Mesenchymal stem cell (in vitro differentiated cells and primary cell): ENCODE measurements at regions not wholly inside any gene's neighbourhood (a gene's known extent, or its start where the extent isn't known, plus 50 kb on each side); places are given as distances from the start of the nearest gene placed in this dataset.
A peak's percentile ranks its signal among the peaks of the same experiment; 100 is the strongest.

Source experiments
- DNase-seq: peaks from one replicate; pipeline ENCODE4 v3.0.0-alpha.2; 2013
- H2AFZ ChIP-seq: one replicate; pipeline ENCODE4 v1.6.1; 2013; ENCODE audit warnings: low read depth, mild to moderate bottlenecking, control low read depth, inconsistent platforms, low read length, moderate library complexity
- H2AK5ac ChIP-seq: 2 replicates; pipeline ENCODE4 v1.6.1; 2013; ENCODE audit warnings: low read length, moderate library complexity, mild to moderate bottlenecking, inconsistent platforms; ENCODE audit not compliant: severe bottlenecking
- H2BK120ac ChIP-seq: one replicate; pipeline ENCODE4 v1.6.1; 2013; ENCODE audit warnings: low read depth, mild to moderate bottlenecking, inconsistent platforms, low read length, moderate library complexity
- H2BK12ac ChIP-seq, 2 experiments: one replicate each; pipeline ENCODE4 v1.6.1; 2013; ENCODE audit warnings: inconsistent platforms in 2 of 2, low read length in 2 of 2, mild to moderate bottlenecking in 2 of 2, moderate library complexity in 2 of 2, control low read depth in 1 of 2
- H2BK15ac ChIP-seq: one replicate; pipeline ENCODE4 v1.6.1; 2013; ENCODE audit warnings: mild to moderate bottlenecking, low read depth, inconsistent platforms; ENCODE audit not compliant: poor library complexity, severe bottlenecking
- H2BK5ac ChIP-seq: 2 replicates; pipeline ENCODE4 v1.6.1; 2013; ENCODE audit warnings: low read depth, mild to moderate bottlenecking, low read length, control low read depth, inconsistent platforms; ENCODE audit not compliant: poor library complexity, severe bottlenecking
- H3K14ac ChIP-seq, 2 experiments: one replicate each; pipeline ENCODE4 v1.6.1; 2013; ENCODE audit warnings: inconsistent platforms in 2 of 2, low read length in 2 of 2, control low read depth in 1 of 2, mild to moderate bottlenecking in 1 of 2, moderate library complexity in 1 of 2
- H3K18ac ChIP-seq, 2 experiments: one replicate each; pipeline ENCODE4 v1.6.1; 2013; ENCODE audit warnings: inconsistent platforms in 2 of 2, low read length in 2 of 2, control low read depth in 1 of 2, low read depth in 1 of 2, mild to moderate bottlenecking in 1 of 2
- H3K23ac ChIP-seq, 2 experiments: one replicate each; pipeline ENCODE4 v1.6.1; 2013; ENCODE audit warnings: inconsistent platforms in 2 of 2, low read length in 2 of 2, mild to moderate bottlenecking in 2 of 2, moderate library complexity in 2 of 2, control low read depth in 1 of 2
- H3K27ac ChIP-seq: 2 replicates; pipeline ENCODE4 v1.5.1; 2013; ENCODE audit warnings: mild to moderate bottlenecking, moderate library complexity, low read length, control low read depth, inconsistent platforms; ENCODE audit not compliant: poor library complexity, severe bottlenecking
- H3K27me3 ChIP-seq, 2 experiments: 2 replicates each; pipeline versions ENCODE4 v1.6.1 to v1.7.0; 2013; ENCODE audit warnings: low read length in 2 of 2, mild to moderate bottlenecking in 2 of 2, moderate library complexity in 2 of 2, control low read depth in 1 of 2, inconsistent platforms in 1 of 2; ENCODE audit not compliant: control insufficient read depth in 1 of 2, insufficient read depth in 1 of 2
- H3K36me3 ChIP-seq, 2 experiments: 2 replicates each; pipeline versions ENCODE4 v1.6.1 to v1.7.0; 2013; ENCODE audit warnings: low read length in 2 of 2, control low read depth in 1 of 2, inconsistent platforms in 1 of 2, low read depth in 1 of 2, mild to moderate bottlenecking in 1 of 2; ENCODE audit not compliant: insufficient read depth in 2 of 2, control insufficient read depth in 1 of 2
- H3K4ac ChIP-seq, 2 experiments: one replicate each; pipeline ENCODE4 v1.6.1; 2013; ENCODE audit warnings: inconsistent platforms in 2 of 2, low read length in 2 of 2, mild to moderate bottlenecking in 2 of 2, moderate library complexity in 2 of 2, control low read depth in 1 of 2, low read depth in 1 of 2
- H3K4me1 ChIP-seq: 2 replicates; pipeline ENCODE4 v1.6.1; 2013; ENCODE audit warnings: low read depth, low read length, control low read depth; ENCODE audit not compliant: control insufficient read depth, insufficient read depth
- H3K4me2 ChIP-seq: 2 replicates; pipeline ENCODE4 v1.6.1; 2013; ENCODE audit warnings: low read length, mild to moderate bottlenecking, inconsistent platforms; ENCODE audit not compliant: poor library complexity, severe bottlenecking
- H3K4me3 ChIP-seq, 2 experiments: 2 replicates each; pipeline versions ENCODE4 v1.5.1 to v1.7.0; 2013; ENCODE audit warnings: low read length in 2 of 2, mild to moderate bottlenecking in 2 of 2, control low read depth in 1 of 2, low read depth in 1 of 2; ENCODE audit not compliant: insufficient read depth in 1 of 2
- H3K79me1 ChIP-seq: replicated peaks from 2 replicates; pipeline ENCODE4 v1.6.1; 2013; ENCODE audit warnings: mild to moderate bottlenecking, control low read depth, low read length, inconsistent platforms; ENCODE audit not compliant: poor library complexity, severe bottlenecking
- H3K9ac ChIP-seq: 2 replicates; pipeline ENCODE4 v1.7.0; 2013; ENCODE audit warnings: mild to moderate bottlenecking, low read length, moderate library complexity
- H3K9me3 ChIP-seq: 2 replicates; pipeline ENCODE4 v1.7.0; 2013; ENCODE audit warnings: mild to moderate bottlenecking, low read length; ENCODE audit not compliant: control insufficient read depth
- H4K8ac ChIP-seq: one replicate; pipeline ENCODE4 v1.6.1; 2013; ENCODE audit warnings: inconsistent platforms, mild to moderate bottlenecking, low read length, moderate library complexity
- H4K91ac ChIP-seq: one replicate; pipeline ENCODE4 v1.6.1; 2013; ENCODE audit warnings: mild to moderate bottlenecking, low read length, inconsistent platforms
- WGBS: methylation state at CpG from one replicate; pipeline ENCODE4 v1.1.7; 2013; ENCODE audit warnings: mixed read lengths; 5-methylcytosine and 5-hydroxymethylcytosine counted together

GRCh38 chr16:9280069-9280466 is 188.6 kb downstream of the HAPSTR1 start:
- H3K14ac ChIP-seq, result no peak overlapping the region
- H3K4me3 ChIP-seq, result no peak overlapping the region
- no peak overlapping the region for H2AK5ac ChIP-seq
- H3K79me1 ChIP-seq, result no peaks in the 10 kb centered on the region
- no peak overlapping the region for H3K18ac ChIP-seq
- H2BK120ac ChIP-seq, result no peak overlapping the region
- no peak overlapping the region for H2BK15ac ChIP-seq
- DNase-seq, result no peak
- H3K36me3 ChIP-seq, result no peaks in the 10 kb centered on the region
- H2BK12ac ChIP-seq, result no peak overlapping the region
- H2BK5ac ChIP-seq, result no peak overlapping the region
- no peak overlapping the region for H3K4ac ChIP-seq
- no peak overlapping the region for H4K8ac ChIP-seq
- 75% methylated on average over 2 of the region's 3 CpGs for WGBS
- H3K4me1 ChIP-seq, result no peaks in the 10 kb centered on the region
- H3K9me3 ChIP-seq, result no peaks in the 10 kb centered on the region
- H3K9ac ChIP-seq, result no peak overlapping the region
- H2AFZ ChIP-seq, result no peak overlapping the region
- H4K91ac ChIP-seq, result no peak overlapping the region
- H3K4me2 ChIP-seq, result no peak overlapping the region
- H3K23ac ChIP-seq, result no peak overlapping the region
- peaks cover 0 to 4% of the 10 kb centered on the region in 2 experiments for H3K27me3 ChIP-seq
- H3K27ac ChIP-seq, result no peak overlapping the region

GRCh38 chr16:9286930-9287329 is 195.5 kb downstream of the HAPSTR1 start:
- no peak overlapping the region for H3K4me3 ChIP-seq
- H3K27ac ChIP-seq, result no peak overlapping the region
- no peak overlapping the region for H2BK120ac ChIP-seq
- 55% methylated on average over 3 of the region's 3 CpGs for WGBS
- H3K18ac ChIP-seq, result no peak overlapping the region
- no peaks in the 10 kb centered on the region for H3K27me3 ChIP-seq
- no peaks in the 10 kb centered on the region for H3K36me3 ChIP-seq
- no peak overlapping the region for H2BK15ac ChIP-seq
- H3K4me2 ChIP-seq, result no peak overlapping the region
- H3K9ac ChIP-seq, result no peak overlapping the region
- H3K4me1 ChIP-seq, result no peaks in the 10 kb centered on the region
- no peak for DNase-seq
- H2BK5ac ChIP-seq, result no peak overlapping the region
- no peak overlapping the region for H3K23ac ChIP-seq
- no peak overlapping the region for H2AK5ac ChIP-seq
- no peak overlapping the region for H3K14ac ChIP-seq
- H3K9me3 ChIP-seq, result no peaks in the 10 kb centered on the region
- no peaks in the 10 kb centered on the region for H3K79me1 ChIP-seq
- H3K4ac ChIP-seq, result no peak overlapping the region
- H2AFZ ChIP-seq, result peak overlapping the region; percentile 27
- H4K91ac ChIP-seq, result no peak overlapping the region
- no peak overlapping the region for H2BK12ac ChIP-seq
- no peak overlapping the region for H4K8ac ChIP-seq

- no peak overlapping the region for H4K91ac ChIP-seq
- no peaks in the 10 kb centered on the region for H3K36me3 ChIP-seq
- H3K27ac ChIP-seq, result no peak overlapping the region
- no peak overlapping the region for H3K23ac ChIP-seq
- H2BK5ac ChIP-seq, result no peak overlapping the region
- H2BK15ac ChIP-seq, result no peak overlapping the region
- no peaks in the 10 kb centered on the region for H3K27me3 ChIP-seq
- no peak overlapping the region for H2AFZ ChIP-seq
- no peak overlapping the region for H2AK5ac ChIP-seq
- H3K4me1 ChIP-seq, result no peaks in the 10 kb centered on the region
- H3K18ac ChIP-seq, result no peak overlapping the region
- H3K4me3 ChIP-seq, result no peak overlapping the region
- no peak overlapping the region for H3K14ac ChIP-seq
- H3K4me2 ChIP-seq, result no peak overlapping the region
- no peak overlapping the region for H3K4ac ChIP-seq
- DNase-seq, result no peak
- H3K9me3 ChIP-seq, result no peaks in the 10 kb centered on the region
- no peak overlapping the region for H2BK12ac ChIP-seq
- H2BK120ac ChIP-seq, result no peak overlapping the region
- WGBS, result no CpG with 5 or more reads among the region's 2 CpGs
- H4K8ac ChIP-seq, result no peak overlapping the region
- no peak overlapping the region for H3K9ac ChIP-seq
- H3K79me1 ChIP-seq, result no peaks in the 10 kb centered on the region
These were observed 204.8 kb downstream of the HAPSTR1 start for GRCh38 chr16:9296271-9296590.

- 50% methylated on average over 10 of the region's 12 CpGs for WGBS
- Histone ChIP-seq H3K27me3 (no peaks in the 10 kb centered on the region), H3K27ac (no peak overlapping the region), H3K4me3 (no peak overlapping the region), H2BK120ac (no peak overlapping the region), H3K4ac (no peak overlapping the region), H2BK5ac (no peak overlapping the region), H2BK12ac (no peak overlapping the region), H3K36me3 (no peaks in the 10 kb centered on the region), H3K79me1 (no peaks in the 10 kb centered on the region), H2AK5ac (no peak overlapping the region), H4K91ac (no peak overlapping the region), H3K14ac (no peak overlapping the region), H3K9me3 (no peaks in the 10 kb centered on the region), H3K23ac (no peak overlapping the region), H3K4me2 (no peak overlapping the region), H2BK15ac (no peak overlapping the region), H3K18ac (no peak overlapping the region), H2AFZ (no peak overlapping the region), H3K9ac (no peak overlapping the region), H3K4me1 (no peaks in the 10 kb centered on the region), H4K8ac (no peak overlapping the region)
- no peak for DNase-seq
These were observed 206.1 kb downstream of the HAPSTR1 start for GRCh38 chr16:9297437-9298113.
